ENCODE measurements at regions not wholly inside any gene's neighbourhood (a gene's known extent, or its start where the extent isn't known, plus 50 kb on each side); places are given as distances from the start of the nearest gene placed in this dataset.

DNA sequence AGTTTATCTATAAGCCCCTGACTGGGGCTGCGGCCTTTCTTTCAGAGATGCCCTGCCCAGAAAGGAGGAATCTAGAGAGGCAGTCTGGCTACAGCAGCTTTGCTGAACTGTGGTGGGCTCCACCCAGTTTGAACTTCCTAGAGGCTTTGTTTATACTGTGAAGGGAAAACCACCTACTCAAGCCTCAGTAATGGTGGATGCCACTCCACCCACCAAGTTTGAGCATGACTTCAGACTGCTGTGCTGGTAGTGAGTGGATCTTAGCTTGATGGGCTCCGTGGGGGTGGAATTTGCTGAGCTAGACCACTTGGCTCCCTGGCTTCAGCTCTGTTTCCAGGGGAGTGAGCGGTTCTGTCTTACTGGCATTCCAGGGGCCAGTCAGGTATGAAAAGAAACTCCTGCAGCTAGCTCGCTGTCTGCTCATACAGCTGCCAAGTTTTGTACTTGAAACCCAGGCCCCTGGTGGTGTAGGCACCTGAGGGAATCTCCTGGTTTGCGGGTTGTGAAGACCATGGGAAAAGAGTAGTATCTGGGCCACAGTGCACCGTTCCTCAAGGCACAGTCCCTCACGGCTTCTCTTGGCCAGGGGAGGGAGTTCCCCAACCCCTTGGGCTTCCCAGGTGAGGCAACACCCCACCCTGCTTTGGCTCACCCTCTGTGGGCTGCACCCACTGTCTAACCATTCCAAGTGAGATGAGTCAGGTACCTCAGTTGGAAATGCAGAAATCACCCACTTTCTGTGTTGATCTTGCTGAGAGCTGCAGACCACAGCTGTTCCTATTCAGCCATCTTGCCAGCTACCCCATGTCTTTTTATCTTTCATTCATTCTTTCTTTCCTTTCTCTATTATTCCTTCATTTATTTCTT lies 211.8 kb upstream of the C9orf72 start:
- Histone ChIP-seq H3K18ac (ENCODE audit: insufficient read length, low read depth, low read length) (no peak overlapping the region), H3K4me2 (ENCODE audit: insufficient read depth, insufficient read length, low read length) (no peak overlapping the region), H2BK20ac (ENCODE audit: low read depth, low read length, poor library complexity, severe bottlenecking) (no peak overlapping the region), H3K9ac (ENCODE audit: extremely low read depth, insufficient read length, low read length) (no peak overlapping the region), H3K27ac (ENCODE audit: insufficient read length, low read depth, low read length) (no peak overlapping the region), H3K23ac (ENCODE audit: insufficient read length, low read depth, low read length) (no peak overlapping the region), H3K56ac (ENCODE audit: insufficient read length, low read depth, low read length) (no peak overlapping the region), H2BK120ac (ENCODE audit: low read depth, low read length, poor library complexity, severe bottlenecking) (no peak overlapping the region), H3K27me3 (ENCODE audit: insufficient read depth, low read length) (no peaks in the 10 kb centered on the region), H2BK5ac (ENCODE audit: insufficient read length, low read length) (no peak overlapping the region), H4K20me1 (ENCODE audit: control insufficient read depth, insufficient read depth, insufficient read length) (no peaks in the 10 kb centered on the region), H3K14ac (ENCODE audit: insufficient read depth, low read length) (no peak overlapping the region), H3K4ac (ENCODE audit: low read depth, low read length) (no peak overlapping the region), H3K79me1 (ENCODE audit: insufficient read depth, low read depth, low read length, poor library complexity, severe bottlenecking) (no peaks in the 10 kb centered on the region), H3K23me2 (ENCODE audit: insufficient read length, low read depth, low read length, poor library complexity, severe bottlenecking) (no peaks in the 10 kb centered on the region), H3K79me2 (ENCODE audit: insufficient read depth, low read length) (no peaks in the 10 kb centered on the region), H2BK12ac (ENCODE audit: insufficient read length, low read depth, low read length) (no peak overlapping the region), H3T11ph (ENCODE audit: low read length) (no peak overlapping the region), H2AK5ac (ENCODE audit: insufficient read length, low read length) (no peak overlapping the region), H4K8ac (replicated peaks; ENCODE audit: insufficient read length, low read depth, low read length) (no peak overlapping the region), H4K91ac (ENCODE audit: insufficient read length, low read depth, low read length) (no peak overlapping the region), H3K4me1 (ENCODE audit: insufficient read depth, low read length) (no peaks in the 10 kb centered on the region), H2AFZ (ENCODE audit: low read length) (no peak overlapping the region), H4K5ac (ENCODE audit: insufficient read length, low read depth, low read length) (no peak overlapping the region), H3K9me3 (ENCODE audit: control insufficient read depth, low read depth, low read length) (no peaks in the 10 kb centered on the region), H2BK15ac (ENCODE audit: low read depth, low read length) (no peak overlapping the region)
- Mint-ChIP-seq H3K27ac (no peak overlapping the region; a peak in 1 of 7 replicates), H3K36me3 (ENCODE audit: insufficient read depth in 1 of 3, low read depth in 3 of 3) (peaks cover 7 to 17% (median 8%) of the 10 kb centered on the region in 3 experiments), H3K9me3 (peaks cover 15 to 26% of the 10 kb centered on the region in 2 experiments), H3K27me3 (ENCODE audit: low read depth) (no peaks in the 10 kb centered on the region; the same call in 1 of the 2 replicates), H3K4me3 (no peak overlapping the region), H3K4me1 (no peaks in the 10 kb centered on the region)
- WGBS (ENCODE audit: extremely low coverage, insufficient read length, low lambda C conversion rate) = no CpG with 5 or more reads among the region's 7 CpGs
- TF ChIP-seq, protein P1, sequence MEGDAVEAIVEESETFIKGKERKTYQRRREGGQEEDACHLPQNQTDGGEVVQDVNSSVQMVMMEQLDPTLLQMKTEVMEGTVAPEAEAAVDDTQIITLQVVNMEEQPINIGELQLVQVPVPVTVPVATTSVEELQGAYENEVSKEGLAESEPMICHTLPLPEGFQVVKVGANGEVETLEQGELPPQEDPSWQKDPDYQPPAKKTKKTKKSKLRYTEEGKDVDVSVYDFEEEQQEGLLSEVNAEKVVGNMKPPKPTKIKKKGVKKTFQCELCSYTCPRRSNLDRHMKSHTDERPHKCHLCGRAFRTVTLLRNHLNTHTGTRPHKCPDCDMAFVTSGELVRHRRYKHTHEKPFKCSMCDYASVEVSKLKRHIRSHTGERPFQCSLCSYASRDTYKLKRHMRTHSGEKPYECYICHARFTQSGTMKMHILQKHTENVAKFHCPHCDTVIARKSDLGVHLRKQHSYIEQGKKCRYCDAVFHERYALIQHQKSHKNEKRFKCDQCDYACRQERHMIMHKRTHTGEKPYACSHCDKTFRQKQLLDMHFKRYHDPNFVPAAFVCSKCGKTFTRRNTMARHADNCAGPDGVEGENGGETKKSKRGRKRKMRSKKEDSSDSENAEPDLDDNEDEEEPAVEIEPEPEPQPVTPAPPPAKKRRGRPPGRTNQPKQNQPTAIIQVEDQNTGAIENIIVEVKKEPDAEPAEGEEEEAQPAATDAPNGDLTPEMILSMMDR (conservative IDR thresholded peaks at IDR 0.05) = no peak
- DNase-seq = no peak

All from H9 (cell line).